SHP77 (cell line): ENCODE measurements at regions not wholly inside any gene's neighbourhood (a gene's known extent, or its start where the extent isn't known, plus 50 kb on each side); places are given as distances from the start of the nearest gene placed in this dataset.

Source experiments
- DNase-seq, 2 experiments: peaks; one replicate each; lab custom pipeline; 2025; lab: John Stamatoyannopoulos, UW

GRCh38 chr6:129967427-129967826 is 51.0 kb upstream of the L3MBTL3 start:
- no peak for DNase-seq

DNA sequence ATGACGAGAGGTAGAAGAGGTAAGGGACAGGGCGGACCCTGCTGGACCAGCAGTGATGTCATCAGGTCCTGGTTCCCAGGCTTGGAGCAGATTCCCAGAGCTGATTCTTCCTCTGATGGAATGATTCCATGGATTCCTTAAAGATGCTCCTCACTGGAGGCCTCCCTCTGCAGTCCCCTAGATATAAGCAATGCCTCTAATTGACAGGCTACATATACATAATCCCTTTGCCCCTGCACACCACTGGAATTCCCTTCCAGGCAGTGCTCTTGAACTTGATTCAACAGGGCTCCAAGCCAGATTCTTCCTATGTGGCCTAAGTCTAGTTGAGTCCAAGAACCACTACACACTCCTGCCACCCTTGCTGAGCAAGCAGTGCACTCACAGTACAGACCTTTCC is 52.3 kb upstream of the L3MBTL3 start:
- no peak for DNase-seq

- no peak for DNase-seq
Measured at GRCh38 chr6:129965096-129965495, 53.3 kb upstream of the L3MBTL3 start.

DNA sequence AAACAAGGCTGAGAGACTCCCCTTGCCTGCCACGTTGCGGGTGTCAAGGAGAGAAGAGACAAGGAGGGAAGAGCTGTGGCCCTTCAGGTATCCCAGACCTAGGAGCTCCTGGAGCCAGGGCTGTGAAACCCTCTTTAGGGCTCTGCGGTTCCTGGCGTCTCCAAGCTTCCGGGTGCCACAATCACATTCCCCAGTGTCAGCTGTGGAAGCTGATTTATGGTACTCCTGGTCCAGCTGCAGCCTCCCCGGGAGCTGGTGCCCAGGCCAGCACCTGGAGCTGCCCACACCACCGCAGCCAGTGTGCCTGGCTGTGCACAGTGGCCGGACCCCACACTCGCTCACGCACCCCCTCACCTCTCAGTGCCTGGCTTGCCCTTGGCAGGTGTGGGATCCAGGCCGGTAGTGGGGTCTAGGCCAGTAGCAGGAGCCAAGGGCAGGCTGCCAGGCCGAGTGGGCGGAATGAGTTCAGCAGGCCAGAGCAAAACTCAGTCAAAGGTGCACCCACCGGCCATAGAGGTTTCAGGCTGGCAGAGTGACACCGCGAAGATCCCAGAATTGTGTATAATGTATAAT is 58.9 kb upstream of the L3MBTL3 start:
- peak in 1 of 2 experiments; percentile 9 for DNase-seq

GRCh38 chr6:129957941-129958898 is 60.2 kb upstream of the L3MBTL3 start:
- DNase-seq, result no peak

- no peak for DNase-seq
Measured at GRCh38 chr6:129955584-129955983, 62.8 kb upstream of the L3MBTL3 start.

GRCh38 chr6:129954749-129955431 is 63.5 kb upstream of the L3MBTL3 start:
- DNase-seq, result no peak

DNA sequence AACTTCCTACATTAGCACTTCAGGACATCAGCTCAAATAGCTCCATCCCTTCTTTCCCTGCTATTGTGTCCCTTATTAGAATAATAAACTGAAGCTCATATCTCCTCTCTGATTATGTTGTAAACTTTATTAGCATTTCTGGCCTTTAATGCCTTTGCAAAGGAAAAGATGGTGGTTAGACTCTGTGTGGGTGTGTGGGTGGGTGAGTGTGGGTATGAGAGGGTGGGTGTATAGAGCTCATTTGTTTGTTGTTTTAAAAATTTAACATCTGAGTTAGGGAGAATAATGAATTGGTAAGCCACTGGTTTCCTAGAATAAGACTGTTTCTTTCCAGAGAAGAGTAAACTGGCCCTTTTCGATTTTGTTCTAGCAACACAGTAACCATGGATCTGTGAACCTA is 70.6 kb upstream of the L3MBTL3 start:
- no peak for DNase-seq

DNA sequence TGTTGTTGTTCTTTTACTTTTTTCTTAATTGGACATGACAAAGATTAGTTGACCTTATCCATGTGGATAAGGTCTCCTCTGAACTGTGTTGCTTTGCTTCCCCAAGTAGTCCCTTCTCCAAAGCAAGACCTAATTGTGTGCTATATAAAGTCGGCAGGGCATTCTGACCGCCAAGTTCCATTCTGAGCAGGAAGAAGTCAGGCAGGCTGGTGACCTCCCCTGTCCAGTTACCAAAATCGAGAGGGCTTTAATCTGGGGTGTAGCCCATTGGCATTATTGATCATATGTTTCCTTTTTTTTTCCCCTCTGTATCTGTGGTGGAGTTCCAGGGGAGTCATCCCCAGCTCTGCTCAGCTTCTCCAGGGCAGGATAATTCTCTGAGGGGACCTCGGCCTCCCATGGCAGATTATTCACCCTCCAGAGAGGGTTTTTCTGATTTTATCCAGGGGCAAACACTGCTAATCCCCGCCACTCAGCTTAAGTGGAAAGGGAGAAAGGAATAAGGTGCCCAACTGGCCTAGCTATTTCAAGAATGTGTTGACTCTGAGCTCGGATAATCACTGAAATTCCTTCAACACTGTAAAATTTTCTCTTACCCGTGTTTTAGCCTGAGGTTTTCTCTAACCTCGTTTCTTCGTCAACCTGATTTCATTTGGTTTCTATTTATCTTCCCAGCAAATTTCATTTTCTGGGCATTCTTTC is 71.8 kb upstream of the L3MBTL3 start:
- DNase-seq, result no peak

GRCh38 chr6:129943637-129944271 is 74.6 kb upstream of the L3MBTL3 start:
- DNase-seq, result no peak

DNA sequence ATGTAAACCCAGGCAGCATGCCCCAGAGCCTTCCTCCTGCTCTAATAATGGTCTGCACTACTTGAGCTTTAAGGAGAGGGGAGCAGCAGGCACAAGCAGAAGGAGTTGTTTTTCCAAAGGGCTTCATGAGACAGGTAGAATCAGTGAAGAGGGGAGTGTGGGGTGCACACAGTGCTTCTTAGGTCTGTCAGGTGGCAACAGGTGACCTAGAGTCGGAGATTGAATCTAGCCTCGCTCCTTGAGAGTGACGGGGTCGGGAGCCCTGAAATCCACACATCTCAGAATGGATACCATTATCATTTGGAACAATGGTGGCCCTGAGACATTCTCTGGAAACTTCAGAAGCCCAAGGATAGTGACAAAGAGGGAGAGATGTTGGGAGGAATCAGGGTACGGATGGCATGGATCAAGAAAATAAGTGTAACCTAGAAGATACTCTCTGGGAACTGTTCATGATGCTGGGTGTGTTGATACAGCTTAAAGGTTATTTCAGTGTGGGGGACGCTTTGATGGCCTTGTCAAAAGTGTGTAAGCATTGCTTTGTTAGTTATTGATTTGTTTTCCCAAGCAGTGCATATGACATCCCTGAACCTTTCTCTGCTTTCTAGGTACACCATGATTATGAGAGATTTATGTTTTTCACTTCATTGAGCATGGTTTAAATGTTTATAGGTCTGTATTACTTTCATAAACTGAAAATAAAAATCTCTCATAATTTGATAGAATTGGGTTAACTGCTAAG is 77.8 kb upstream of the L3MBTL3 start:
- DNase-seq, result no peak

DNA sequence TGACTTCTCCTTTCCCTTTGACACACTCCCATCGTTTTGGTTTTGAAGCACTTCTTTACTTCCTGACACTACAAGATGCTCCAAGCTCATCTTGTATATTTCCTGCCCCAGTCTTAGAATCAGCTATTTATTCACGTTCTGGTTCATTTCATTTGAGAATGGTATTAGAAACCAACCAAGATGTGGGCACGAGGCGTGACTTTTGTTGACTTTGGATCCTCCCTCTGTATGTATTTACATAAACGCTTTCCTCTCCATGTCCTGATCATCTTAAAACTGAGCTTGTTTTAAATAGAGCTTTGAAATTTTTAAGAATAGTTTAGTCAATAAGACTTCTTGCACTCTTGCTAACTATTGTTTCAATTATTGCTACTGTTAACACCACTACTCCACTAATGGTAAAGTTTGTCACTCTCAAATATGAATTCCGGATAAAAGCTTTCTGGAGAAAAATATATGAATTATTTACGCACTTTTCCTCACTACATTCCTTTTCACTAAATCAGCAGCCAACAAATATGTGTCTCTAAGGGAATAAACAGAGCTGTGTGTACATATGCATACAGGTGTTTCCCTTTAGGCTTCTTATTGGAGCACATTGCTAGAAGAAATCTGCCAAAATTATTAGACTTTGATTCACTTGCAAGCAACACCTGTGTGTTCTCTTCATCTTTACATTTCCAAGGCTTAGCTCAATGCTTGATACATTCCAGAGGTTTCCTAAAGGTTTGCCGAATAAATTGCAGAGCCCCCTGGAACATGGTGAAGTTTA is 77.3 kb upstream of the TMEM244 start:
- no peak for DNase-seq

DNA sequence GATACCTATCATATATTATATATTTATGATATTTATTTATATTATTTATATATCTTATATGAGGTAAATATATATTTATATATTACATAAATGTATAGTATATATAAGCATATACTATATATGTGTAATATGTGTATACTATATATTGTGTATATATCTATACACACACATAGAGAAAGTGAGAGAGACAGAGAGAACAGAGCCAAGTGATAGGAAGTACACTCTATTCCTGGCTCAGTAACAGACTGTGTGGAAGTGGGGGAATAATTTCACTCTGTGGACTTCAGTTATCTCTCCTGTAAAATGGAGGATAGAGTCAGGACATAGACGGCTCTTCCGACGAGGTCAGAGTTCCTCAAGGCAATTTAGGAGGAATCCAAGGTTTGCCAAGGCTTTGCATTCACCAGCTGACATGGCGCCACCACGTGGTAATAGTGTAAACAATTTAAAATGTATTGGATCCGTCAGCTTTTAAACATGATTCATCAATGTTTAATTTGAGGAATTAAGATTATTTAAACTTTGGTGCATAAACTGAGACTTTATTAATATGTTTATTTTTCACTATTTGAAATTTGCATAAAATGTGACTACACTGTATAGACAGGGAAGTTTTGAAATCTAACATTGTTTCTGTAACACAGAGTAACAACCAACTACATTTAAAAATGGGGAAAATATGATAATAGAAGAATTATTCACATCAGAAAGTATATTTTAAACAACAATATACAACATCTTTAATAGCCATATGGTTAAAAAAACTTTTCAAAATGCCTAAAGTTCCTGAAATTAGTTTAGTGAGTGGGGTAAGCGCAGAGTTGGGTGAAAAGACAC is 75.4 kb upstream of the TMEM244 start:
- DNase-seq, result peak in 1 of 2 experiments; percentile 55

DNA sequence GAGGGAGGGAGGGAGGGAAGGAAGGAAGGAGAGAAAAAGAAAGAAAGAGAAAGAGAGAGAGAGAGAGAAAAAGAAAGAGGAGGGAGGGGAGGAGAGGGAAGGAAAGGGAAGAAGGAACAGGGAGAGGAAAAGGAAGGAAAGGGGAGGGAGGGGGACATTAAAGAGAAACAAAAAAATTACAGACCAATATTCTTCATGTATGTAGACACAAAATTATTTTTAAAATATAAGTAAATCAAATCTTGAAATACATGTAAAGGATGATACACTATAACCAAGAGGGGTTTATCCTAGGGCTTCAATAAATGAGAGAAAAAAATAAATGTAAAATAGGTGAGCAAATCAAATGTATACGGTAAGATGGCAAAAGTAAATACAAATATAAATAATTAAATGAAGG is 71.2 kb upstream of the TMEM244 start:
- DNase-seq, result no peak

DNA sequence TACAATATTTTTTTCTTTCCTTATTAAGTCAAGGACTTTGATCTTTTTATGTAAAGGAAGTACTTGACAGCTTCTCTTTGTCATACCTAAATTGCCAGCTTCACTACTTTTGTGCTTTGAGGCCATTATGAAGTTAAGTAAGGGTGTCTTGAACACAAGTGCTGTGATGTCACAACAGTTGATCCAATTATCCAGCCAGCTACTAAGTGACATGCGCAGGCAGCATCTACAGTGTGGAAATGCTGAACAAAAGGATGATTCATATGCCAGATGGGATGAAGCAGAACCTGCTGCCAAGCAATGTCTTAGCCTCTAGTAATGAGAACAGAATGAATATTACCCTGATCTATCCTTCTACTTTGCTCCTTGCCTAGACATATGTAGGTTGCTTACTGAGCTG is 68.3 kb upstream of the TMEM244 start:
- no peak for DNase-seq

GRCh38 chr6:129923530-129924250 is 62.6 kb upstream of the TMEM244 start:
- no peak for DNase-seq

DNA sequence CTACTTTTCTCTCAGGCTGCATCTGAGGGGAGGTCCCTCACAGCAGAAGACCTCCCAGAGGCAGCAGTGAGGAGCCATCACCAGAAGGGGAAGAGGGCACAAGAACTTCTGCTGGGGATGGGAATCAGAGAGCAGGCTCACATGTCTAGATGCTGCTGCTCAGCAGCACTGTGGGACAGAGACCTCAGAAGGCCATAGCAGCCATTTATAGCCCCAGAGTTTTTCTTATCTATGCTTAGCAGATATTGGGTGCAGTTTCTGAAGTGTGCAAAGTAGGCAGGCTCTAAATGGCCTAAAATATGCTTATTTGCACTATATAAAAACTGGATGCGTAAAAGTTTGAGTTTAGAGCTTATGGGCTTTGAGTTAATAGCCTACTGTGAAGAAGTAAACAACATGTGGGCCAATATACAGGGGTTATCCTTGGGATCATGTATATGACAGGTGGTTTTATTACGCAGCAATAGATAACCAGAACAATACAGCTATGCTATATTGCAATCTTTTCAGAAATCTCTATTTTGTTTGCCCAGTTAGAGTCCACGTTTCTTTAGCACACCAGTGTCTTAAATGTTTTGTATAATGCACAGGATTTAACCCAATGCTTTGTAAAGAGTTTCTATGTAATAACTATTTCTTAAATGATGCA is 60.2 kb upstream of the TMEM244 start:
- DNase-seq, result no peak

GRCh38 chr6:129920103-129920798 is 59.1 kb upstream of the TMEM244 start:
- no peak for DNase-seq
